G401.6 (cell line): ENCODE measurements at regions not wholly inside any gene's neighbourhood (a gene's known extent, or its start where the extent isn't known, plus 50 kb on each side); places are given as distances from the start of the nearest gene placed in this dataset.

ENCODE experiments used
- FAIRE-seq: peaks from 2 replicates; lab custom pipeline; 2012; peaks lifted over from hg19 to GRCh38; lab: Jason Lieb, UNC

DNA sequence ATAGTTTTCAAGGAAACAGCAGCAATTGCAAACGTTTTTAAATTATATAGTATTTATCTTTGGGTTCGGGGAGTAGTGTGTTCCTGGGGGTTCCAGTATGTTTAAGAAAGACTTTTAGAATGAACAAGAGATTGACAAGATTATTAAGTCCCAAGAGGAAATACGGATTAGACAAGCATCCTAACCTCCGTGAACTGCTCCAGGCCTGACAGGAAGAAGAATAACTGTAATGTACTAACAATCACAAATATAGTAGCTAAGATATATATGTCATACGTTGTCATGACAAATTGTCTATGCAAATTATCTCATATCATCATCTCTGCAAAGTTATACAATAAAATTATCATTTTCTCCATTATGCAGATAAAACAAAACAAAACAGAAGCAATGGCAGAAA is 1397.2 kb downstream of the MRPL39 start:
- no peak for FAIRE-seq

DNA sequence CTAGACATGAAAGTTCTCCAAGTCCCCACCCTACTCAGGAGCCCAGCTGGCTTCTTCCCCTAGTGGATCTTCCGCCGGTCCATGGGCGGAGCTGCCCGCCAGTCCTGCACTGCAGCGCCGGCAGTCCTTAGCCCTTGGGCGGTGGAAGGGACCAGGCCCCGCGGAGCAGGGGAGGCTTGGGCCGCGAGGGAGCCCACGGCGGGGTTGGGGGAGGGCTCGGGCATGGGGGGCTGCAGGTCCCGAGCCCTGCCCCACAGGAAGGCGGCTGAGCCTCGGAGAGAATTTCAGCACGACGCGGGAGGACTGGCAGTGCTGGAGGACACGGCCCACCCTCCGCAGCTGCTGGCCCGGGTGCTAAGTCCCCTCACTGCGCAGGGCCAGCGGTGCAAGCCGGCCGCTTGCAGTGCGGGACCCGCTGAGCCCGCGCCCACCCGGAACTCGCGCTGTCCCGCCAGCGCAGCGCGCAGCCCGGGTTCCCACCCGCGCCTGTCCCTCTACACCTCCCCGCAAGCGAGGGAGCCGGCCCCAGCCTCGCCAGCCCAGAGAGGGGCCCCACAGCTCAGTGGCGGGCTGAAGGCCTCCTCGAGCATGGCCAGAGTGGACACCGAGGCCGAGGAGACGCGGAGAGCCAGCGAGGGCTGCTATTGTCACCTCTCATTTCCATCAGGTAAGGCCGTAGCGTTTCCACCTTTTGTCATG is 1398.6 kb downstream of the MRPL39 start:
- FAIRE-seq = no peak

- no peak for FAIRE-seq
Observed at GRCh38 chr21:24205319-24205718, 1402.0 kb downstream of the MRPL39 start.

DNA sequence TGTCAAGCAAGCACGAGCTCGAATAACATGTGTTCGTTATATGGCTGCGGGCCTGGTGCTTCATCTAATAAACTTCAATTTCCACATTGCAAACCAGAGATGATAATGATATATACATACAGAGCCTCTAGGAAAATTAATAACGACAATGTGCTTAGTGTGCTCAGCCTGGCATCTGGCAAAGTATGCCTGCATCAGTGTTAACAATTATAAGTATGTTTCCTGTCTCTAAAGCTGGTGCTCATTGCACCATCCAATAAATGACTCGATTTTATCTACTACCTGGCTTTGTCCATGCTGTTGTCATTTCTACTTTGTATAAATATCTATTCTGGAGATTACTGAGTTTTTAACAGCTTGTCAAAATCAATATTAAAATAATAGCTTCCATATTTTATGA is 1402.6 kb downstream of the MRPL39 start:
- no peak for FAIRE-seq

DNA sequence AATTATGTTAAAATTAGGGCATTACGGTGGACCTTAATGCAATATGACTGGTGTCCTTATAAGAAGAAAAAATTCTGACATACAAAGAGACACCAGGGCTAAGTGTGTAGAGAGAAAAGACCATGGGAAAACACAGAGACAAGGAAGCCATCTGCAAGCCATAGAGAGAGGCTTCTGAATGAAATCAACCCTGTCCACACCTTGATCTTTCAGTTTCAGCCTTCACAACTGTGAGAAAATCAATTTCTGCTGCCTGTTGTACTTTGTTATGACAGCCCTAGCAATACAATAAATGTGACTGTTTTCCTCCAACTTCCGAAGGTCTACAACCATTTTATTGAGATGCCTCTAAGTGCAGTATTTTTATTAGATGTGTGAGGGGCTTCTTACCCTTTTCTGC is 1407.2 kb downstream of the MRPL39 start:
- FAIRE-seq = no peak

DNA sequence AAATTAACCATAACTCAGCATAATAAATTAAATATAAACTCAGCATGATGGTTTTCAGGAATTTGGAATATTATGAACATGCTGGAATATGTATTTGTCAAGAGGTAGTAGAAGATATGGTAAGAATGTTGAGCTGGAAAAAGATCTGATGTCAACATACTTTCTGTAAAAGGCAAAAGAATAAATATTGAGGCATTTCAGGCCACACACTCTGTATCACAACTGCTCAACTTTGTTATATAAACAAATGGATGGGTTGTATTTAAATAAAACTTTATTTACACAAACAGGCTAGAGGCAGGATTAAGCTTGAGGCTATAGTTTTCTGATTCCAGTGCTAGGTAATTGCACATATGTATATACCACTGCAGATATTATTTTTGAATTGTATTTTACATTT is 1409.4 kb downstream of the MRPL39 start:
- no peak for FAIRE-seq

DNA sequence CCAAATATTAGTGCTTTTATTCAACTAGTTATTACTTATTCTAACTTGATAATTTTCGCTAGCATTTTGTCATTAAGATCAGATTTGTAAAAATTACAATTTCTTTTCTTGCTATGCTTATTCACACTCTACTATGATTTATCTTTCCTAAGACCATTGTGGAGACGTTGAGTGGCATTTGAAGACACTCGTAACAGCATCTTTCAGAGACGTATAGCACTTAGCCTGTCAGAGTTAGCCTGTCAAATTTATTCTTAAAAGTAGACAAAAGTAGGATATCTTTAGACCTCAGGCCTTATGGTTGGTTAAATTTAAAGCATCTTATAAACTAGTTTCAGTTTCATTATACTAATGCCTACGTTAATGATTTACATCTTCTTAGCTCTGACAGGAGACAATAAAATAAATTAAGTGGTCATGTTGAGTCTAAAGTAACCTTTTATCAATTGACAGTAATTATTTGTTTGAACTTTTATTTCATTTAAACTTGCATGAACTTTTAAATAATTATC is 1410.1 kb downstream of the MRPL39 start:
- FAIRE-seq = no peak

DNA sequence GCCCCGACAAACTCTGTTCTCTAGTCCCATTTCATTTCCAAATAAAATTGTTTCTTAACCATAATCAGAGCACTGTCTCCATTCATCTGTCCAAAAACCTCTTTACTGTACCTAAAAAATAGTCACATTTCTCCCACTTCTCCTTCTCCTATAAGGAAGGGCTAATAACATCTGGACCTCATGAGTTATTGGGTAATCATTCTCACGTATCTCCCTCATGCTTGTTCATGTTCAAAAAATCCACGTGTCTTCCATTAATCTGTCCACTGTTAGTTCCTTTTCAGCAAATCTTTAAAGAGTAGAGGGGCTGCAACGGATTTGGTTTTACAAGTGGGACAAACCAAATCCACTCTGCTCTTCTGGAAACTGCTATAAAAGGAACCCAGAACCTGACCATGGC is 1418.8 kb downstream of the MRPL39 start:
- no peak for FAIRE-seq

DNA sequence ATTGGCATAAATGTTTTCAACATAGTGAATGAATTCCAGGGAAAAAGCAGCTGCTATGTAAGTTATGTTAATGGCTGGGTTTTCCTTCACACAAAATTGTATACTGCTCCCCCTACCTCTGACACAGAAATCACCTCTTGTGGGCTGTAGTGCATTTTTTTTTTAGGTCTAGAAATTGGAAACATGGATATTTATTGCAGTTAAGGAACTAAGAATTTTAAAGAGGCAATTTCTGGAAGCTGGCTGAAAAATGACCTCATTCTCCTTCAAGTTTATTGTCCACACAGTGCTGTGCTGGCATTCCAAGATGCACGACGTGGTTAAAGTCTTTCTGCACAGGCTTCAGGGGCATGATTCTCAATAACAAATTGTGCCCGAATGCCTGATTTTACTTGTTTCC is 1424.2 kb downstream of the MRPL39 start:
- FAIRE-seq = no peak

DNA sequence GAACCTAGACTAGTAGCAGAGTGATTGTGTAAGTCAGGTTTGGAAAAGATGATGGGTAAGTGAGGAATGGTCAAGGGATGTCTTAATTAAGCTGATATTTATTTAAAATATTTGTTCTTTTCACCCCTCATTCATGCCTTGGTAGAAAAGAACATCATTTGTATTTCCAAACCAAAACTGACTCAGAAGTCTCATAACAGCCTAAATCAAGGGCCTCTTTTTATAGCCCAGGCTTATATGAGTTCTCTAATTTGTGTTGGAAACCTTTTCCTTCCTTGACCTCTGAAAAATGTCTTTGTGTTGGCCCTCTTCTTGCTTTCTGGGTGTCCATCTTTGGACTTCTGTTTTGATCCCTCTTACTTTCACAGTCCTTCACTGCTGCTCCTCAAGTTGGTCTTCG is 1428.2 kb downstream of the MRPL39 start:
- no peak for FAIRE-seq

DNA sequence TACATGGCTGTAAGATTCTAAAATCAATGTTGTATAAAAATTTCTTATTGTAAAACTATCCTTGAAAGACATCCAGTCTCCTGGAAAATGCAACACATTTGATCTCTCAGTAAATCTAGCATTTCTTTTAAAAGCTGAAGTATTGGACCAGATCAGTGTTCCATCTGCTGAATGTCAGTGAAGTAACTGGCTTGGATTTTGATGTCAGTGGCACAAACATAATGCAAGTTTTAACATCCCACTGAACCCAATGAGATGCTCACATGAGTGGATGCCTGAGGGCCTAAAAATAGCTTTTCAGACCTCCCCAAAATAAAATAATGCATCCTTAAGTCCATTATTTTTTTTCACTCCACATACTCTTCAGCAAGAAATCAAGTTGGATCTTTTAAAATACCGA is 1432.2 kb downstream of the MRPL39 start:
- no peak for FAIRE-seq

GRCh38 chr21:24171736-24172135 is 1435.5 kb downstream of the MRPL39 start:
- no peak for FAIRE-seq

DNA sequence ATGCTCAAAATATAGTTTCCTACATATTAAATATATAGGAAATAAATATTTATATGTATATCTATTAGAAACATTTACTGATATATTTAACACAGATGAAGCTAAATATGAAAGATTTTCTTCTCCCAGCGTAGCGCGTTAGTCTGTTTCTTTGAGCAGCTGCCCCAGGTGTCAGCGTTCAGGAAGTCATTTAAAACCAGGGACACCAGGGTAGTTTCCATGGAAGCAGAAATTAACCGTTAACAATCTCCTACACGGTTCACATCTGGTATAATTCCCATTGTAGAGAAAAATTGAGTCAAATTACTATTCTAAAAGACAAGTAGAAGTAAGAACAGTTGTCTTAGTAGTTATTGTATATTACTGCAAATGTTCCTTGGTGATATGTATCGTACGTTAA is 1443.7 kb downstream of the MRPL39 start:
- FAIRE-seq = no peak

GRCh38 chr21:24160528-24160927 is 1446.8 kb downstream of the MRPL39 start:
- FAIRE-seq = no peak

- no peak for FAIRE-seq
Observed at GRCh38 chr21:24153137-24153536, 1454.1 kb downstream of the MRPL39 start.

DNA sequence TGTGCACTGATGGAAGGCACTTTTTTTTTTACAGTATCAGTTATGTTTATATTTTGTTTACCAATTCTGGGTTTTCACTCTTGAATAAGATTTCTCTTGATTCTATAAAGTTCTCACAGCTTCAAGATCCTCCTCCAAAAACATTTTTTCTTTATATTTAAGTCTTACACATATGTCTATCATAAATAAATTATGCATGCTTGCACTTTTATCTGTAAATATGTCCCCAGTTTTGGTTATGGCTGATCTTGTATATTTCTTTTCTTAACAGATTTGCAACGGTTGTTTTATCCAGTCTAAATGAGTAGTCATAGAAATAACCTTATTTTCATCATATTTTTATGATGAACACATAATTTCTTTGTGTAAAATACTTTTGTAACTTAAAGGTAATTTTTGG is 1456.5 kb downstream of the MRPL39 start:
- FAIRE-seq = no peak

GRCh38 chr21:24148461-24148860 is 1458.8 kb downstream of the MRPL39 start:
- no peak for FAIRE-seq

DNA sequence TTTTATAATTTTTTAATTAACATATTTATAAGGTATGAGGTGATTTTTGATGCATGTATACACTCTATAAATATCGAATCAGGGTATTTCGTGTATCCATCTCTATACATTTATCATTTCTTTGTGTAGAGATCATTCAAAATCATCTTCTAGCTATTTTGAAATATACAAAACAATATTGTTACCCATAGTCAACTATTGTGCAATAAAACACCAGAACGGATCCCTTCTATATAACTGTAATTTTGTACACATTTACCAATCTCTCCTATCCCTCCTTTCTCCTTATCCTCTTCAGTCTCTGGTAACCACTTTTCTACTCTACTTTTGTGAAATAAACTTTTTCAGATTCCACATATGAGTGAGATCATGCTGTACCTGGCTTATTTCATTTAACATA is 1459.6 kb downstream of the MRPL39 start:
- FAIRE-seq = no peak

DNA sequence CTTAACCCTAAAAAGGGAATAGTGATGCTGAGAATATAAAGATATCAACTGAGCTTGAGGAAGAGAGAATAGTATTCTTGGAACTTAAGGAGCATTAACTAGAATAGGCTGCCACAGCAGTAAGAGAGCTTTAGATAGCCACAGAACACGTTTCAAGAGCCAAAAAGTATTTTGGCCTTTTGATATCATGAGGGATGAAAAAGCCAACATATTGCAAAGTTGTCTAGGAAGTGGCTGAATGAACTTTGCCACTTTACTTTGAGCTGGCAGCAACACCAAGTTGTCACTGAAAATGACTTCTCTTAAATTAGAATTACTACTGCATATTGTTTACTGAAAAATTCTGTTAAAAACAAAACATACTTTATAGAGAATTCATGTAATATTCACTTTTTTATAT is 1476.2 kb downstream of the MRPL39 start:
- no peak for FAIRE-seq

DNA sequence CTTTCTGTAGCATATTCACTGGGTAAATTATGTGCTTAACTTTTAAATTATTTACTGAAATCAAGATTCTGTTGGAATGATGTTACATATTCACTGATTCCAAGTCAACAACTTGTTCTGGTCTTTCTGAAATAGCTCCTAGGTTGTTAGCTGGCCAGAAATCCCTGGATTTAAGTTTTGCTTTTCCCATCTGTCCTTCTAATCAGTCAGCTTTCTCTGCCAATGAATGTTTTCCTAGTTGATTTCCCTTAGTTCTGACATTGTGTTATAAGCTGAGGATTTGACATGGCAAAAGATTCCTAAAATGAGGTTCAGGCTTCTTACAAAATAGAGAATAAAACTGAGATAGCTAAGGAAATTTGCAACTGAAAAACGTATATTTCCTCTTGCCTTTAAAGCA is 1479.6 kb downstream of the MRPL39 start:
- FAIRE-seq = no peak

GRCh38 chr21:24123785-24124184 is 1483.5 kb downstream of the MRPL39 start:
- no peak for FAIRE-seq

DNA sequence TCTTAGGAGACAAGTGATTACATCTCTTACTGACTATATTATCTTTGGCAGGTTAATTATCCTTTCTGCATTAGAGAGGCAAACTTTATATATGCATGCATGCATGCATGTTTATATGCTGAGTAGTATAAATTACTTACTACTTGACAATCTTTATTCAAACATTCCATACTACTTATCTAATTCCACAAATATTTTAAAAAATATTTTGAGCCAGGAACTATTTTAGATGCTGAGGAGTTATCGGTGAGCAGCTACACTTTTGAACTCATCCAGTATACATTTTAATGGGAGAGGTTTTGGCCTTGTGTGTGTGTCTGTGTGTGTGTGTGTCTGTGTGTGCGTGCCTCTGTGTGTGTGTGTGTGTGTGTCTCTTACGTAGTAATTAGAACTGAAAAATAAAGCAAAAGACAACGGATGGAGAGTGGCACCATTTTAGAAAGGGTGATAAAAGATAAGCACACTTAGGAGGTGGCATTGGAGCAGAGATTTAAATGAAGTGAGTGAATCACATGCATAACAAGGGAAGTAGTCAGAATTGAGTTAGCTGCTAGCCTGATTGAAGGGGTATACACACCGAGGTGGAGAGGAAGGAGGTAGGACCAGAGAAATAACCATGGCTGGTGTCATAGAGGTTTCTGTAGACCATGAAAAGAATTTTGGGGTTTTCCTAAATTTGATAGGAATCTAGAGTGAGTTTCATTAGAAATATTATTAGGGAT is 1488.4 kb downstream of the MRPL39 start:
- FAIRE-seq = no peak

DNA sequence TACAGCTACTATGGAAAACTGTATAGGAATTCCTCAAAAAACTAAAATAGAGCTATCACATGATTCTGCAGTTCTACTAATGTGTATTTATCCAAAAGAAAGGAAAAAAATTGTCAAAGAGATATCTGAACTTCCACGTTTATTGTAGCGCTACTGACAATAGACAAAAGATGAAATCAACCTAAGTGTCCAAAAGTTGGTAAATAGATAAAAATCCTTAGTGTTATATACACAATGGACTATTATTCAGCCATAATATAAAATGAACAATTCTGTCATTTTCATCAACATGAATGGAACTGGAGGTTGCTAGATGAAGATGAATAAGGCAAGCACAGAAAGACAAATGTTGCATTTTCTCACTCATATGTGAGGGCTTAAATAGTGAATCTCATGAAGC is 1492.1 kb downstream of the MRPL39 start:
- no peak for FAIRE-seq

GRCh38 chr21:24112020-24112419 is 1495.3 kb downstream of the MRPL39 start:
- no peak for FAIRE-seq
